DOHH2 (cell line): ENCODE measurements at regions not wholly inside any gene's neighbourhood (a gene's known extent, or its start where the extent isn't known, plus 50 kb on each side); places are given as distances from the start of the nearest gene placed in this dataset.

ENCODE experiments used
- H3F3A ChIP-seq: fragments of 200-600 bp; sonication (generic), shearing (Covaris generic); 2 replicates; pipeline ENCODE4 v1.6.0; 2016; ENCODE audit warnings: antibody characterized with exemption, mild to moderate bottlenecking; ENCODE audit not compliant: control insufficient read depth, insufficient read depth
- H3K27ac ChIP-seq: fragments of 200-600 bp; sonication (generic); 2 replicates; pipeline ENCODE4 v1.5.1; 2014; ENCODE audit warnings: low read depth, mild to moderate bottlenecking, low read length, moderate library complexity
- H3K27me3 ChIP-seq: fragments of 200-600 bp; sonication (generic); 2 replicates; pipeline ENCODE4 v1.6.1; 2014; ENCODE audit warnings: mild to moderate bottlenecking, low read length, mixed read lengths; ENCODE audit not compliant: control insufficient read depth
- H3K36me3 ChIP-seq: fragments of 200-600 bp; sonication (generic); 2 replicates; pipeline ENCODE4 v1.6.1; 2014; ENCODE audit warnings: mild to moderate bottlenecking, low read length, moderate library complexity, mixed read lengths; ENCODE audit not compliant: control insufficient read depth
- H3K4me1 ChIP-seq: fragments of 200-600 bp; sonication (generic); 2 replicates; pipeline ENCODE4 v1.6.1; 2014; ENCODE audit warnings: mild to moderate bottlenecking, low read length, mixed read lengths; ENCODE audit not compliant: control insufficient read depth
- H3K4me2 ChIP-seq: fragments of 200-600 bp; sonication (generic); 2 replicates; pipeline ENCODE4 v1.6.0; 2014; ENCODE audit warnings: mild to moderate bottlenecking, low read length, moderate library complexity
- H3K4me3 ChIP-seq: fragments of 200-600 bp; sonication (generic); 2 replicates; pipeline ENCODE4 v1.5.1; 2014; ENCODE audit warnings: mild to moderate bottlenecking, low read length, mixed read lengths
- H3K79me2 ChIP-seq: fragments of 200-600 bp; sonication (generic); 2 replicates; pipeline ENCODE4 v1.6.1; 2014; ENCODE audit warnings: mild to moderate bottlenecking, low read length, mixed read lengths; ENCODE audit not compliant: control insufficient read depth
- H3K9me2 ChIP-seq: fragments of 200-600 bp; sonication (generic); replicated peaks from 2 replicates; pipeline ENCODE4 v1.6.1; 2014; ENCODE audit warnings: mild to moderate bottlenecking, low read length, mixed read lengths; ENCODE audit not compliant: control insufficient read depth
- H3K9me3 ChIP-seq: fragments of 200-600 bp; sonication (generic); 2 replicates; pipeline ENCODE4 v1.6.1; 2014; ENCODE audit warnings: antibody characterized with exemption, low read length, mixed read lengths; ENCODE audit not compliant: control insufficient read depth, insufficient read depth
- H4K20me1 ChIP-seq: fragments of 200-600 bp; sonication (generic); 2 replicates; pipeline ENCODE4 v1.6.0; 2014; ENCODE audit warnings: low read depth, mild to moderate bottlenecking, antibody characterized with exemption, low read length, moderate library complexity; ENCODE audit not compliant: control insufficient read depth, insufficient read depth
- CTCF ChIP-seq: fragments of 200-600 bp; sonication (generic); IDR thresholded peaks from one replicate; pipeline ENCODE4 v1.5.1; 2014; ENCODE audit warnings: antibody characterized with exemption, mild to moderate bottlenecking, low read depth, low read length; ENCODE audit not compliant: poor library complexity, severe bottlenecking
- EZH2phosphoT487 ChIP-seq: fragments of 200-600 bp; sonication (generic); IDR thresholded peaks from 2 replicates; pipeline ENCODE4 v1.6.1; 2017; ENCODE audit warnings: borderline replicate concordance, mild to moderate bottlenecking, antibody characterized with exemption, low read length, moderate library complexity, mixed read lengths

- no peaks in the 10 kb centered on the region for H3K27me3 ChIP-seq
- no peaks in the 10 kb centered on the region for H4K20me1 ChIP-seq
- H3K4me2 ChIP-seq = no peak overlapping the region
- H3K9me2 ChIP-seq = no peaks in the 10 kb centered on the region
- no peak overlapping the region for H3K4me3 ChIP-seq
- TF ChIP-seq CTCF (no peak), EZH2phosphoT487 (no peak)
- no peak overlapping the region for H3K27ac ChIP-seq
- no peaks in the 10 kb centered on the region for H3K79me2 ChIP-seq
- no peaks in the 10 kb centered on the region for H3K4me1 ChIP-seq
- H3K36me3 ChIP-seq = no peaks in the 10 kb centered on the region
- no peaks in the 10 kb centered on the region for H3K9me3 ChIP-seq
- H3F3A ChIP-seq = no peaks in the 10 kb centered on the region
Measured at GRCh38 chr12:113673458-113674238, 202.0 kb upstream of the LHX5 start.

GRCh38 chr12:113670742-113671141 lies 199.1 kb upstream of the LHX5 start:
- no peaks in the 10 kb centered on the region for H3K79me2 ChIP-seq

GRCh38 chr12:113667676-113668356 lies 196.1 kb upstream of the LHX5 start:
- Histone ChIP-seq H3K27ac (no peak overlapping the region), H3K9me3 (no peaks in the 10 kb centered on the region), H3K9me2 (no peaks in the 10 kb centered on the region), H3K79me2 (no peaks in the 10 kb centered on the region), H3K27me3 (no peaks in the 10 kb centered on the region), H3K4me3 (no peak overlapping the region), H3K4me2 (no peak overlapping the region), H3K4me1 (no peaks in the 10 kb centered on the region), H4K20me1 (no peaks in the 10 kb centered on the region), H3K36me3 (no peaks in the 10 kb centered on the region), H3F3A (no peaks in the 10 kb centered on the region)
- TF ChIP-seq EZH2phosphoT487 (no peak), CTCF (no peak)

More at GRCh38 chr12:113670742-113671141, 199.1 kb upstream of the LHX5 start:
- Histone ChIP-seq H3K27ac (no peak overlapping the region), H3K9me2 (no peaks in the 10 kb centered on the region), H3K4me3 (no peak overlapping the region), H3F3A (no peaks in the 10 kb centered on the region), H3K4me2 (no peak overlapping the region), H3K4me1 (no peaks in the 10 kb centered on the region), H3K9me3 (no peaks in the 10 kb centered on the region), H3K27me3 (no peaks in the 10 kb centered on the region), H3K36me3 (no peaks in the 10 kb centered on the region), H4K20me1 (no peaks in the 10 kb centered on the region)
- no peak for TF ChIP-seq EZH2phosphoT487
- TF ChIP-seq CTCF = no peak
